HCT116 (cell line): ENCODE measurements at regions not wholly inside any gene's neighbourhood (a gene's known extent, or its start where the extent isn't known, plus 50 kb on each side); places are given as distances from the start of the nearest gene placed in this dataset.

Experiments
- ATAC-seq: fragments of 200-7000 bp; cut with Tn5 transposase; 2 replicates; pipeline ENCODE4 v1.9.1; 2020; ENCODE audit warnings: mild to moderate bottlenecking, moderate library complexity
- BruUV-seq: library from RNA; stranded (reverse); fragments of 400-500 nt; replicated peaks from 2 replicates; lab custom pipeline; 2021; lab: Mats Ljungman, UMichigan
- CTCF ChIA-PET: fragments of 300-600 bp; sonication (Branson Sonifier 250); formaldehyde crosslinking; loops from one replicate; lab custom pipeline; 2021; ENCODE audit warnings: antibody characterized with exemption; lab: Charles Lee
- POLR2A ChIA-PET: fragments of 300-600, 350-600 bp; sonication (Branson Sonifier 250); formaldehyde crosslinking; loops from one replicate; lab custom pipeline; 2021; ENCODE audit warnings: antibody characterized with exemption; lab: Charles Lee
- RAD21 ChIA-PET, 2 experiments: fragments of 300-600 bp; sonication (Branson Sonifier 250); formaldehyde crosslinking; loops; one replicate each; lab custom pipeline; 2023; ENCODE audit warnings: low total read pairs in 2 of 2; ENCODE audit not compliant: uncharacterized antibody in 2 of 2, unreplicated experiment in 2 of 2, low non-redundant PET in 1 of 2; lab: Charles Lee
- DNase-seq: peaks from one replicate; pipeline ENCODE4 v3.0.0-alpha.2; 2010; ENCODE audit warnings: low read depth, low spot score
- H2AFZ ChIP-seq: fragments of 200-600 bp; shearing (Covaris generic), sonication (generic); 2 replicates; pipeline ENCODE4 v1.6.1; 2017; ENCODE audit warnings: low read depth, mixed run types, mixed read lengths, antibody characterized with exemption, low read length; ENCODE audit not compliant: poor library complexity, severe bottlenecking
- H3K27ac ChIP-seq: 2 replicates; pipeline ENCODE4 v1.5.1; 2012; ENCODE audit warnings: low read depth, low read length
- H3K27me3 ChIP-seq: fragments of 200-600 bp; sonication (generic); 2 replicates; pipeline ENCODE4 v1.6.1; 2016; ENCODE audit warnings: mixed run types, low read length, mixed read lengths; ENCODE audit not compliant: insufficient read depth
- H3K36me3 ChIP-seq, 2 experiments: fragments of 200-500 bp in 1 of 2; fragments of 200-600 bp in 1 of 2; sonication (Bioruptor generic) in 1 of 2; sonication (generic) in 1 of 2; 2 replicates each; pipeline versions ENCODE4 v1.5.1 to v1.6.1; 2014 to 2016; ENCODE audit warnings: low read length in 2 of 2, inconsistent platforms in 1 of 2, mixed read lengths in 1 of 2, mixed run types in 1 of 2; ENCODE audit not compliant: insufficient read depth in 2 of 2, control insufficient read depth in 1 of 2
- H3K4me1 ChIP-seq, 2 experiments: fragments of 200-600 bp in 1 of 2; sonication (generic) in 1 of 2; 2 replicates each; pipeline versions ENCODE4 v1.5.1 to v1.6.1; 2012 to 2017; ENCODE audit warnings: low read length in 2 of 2, inconsistent platforms in 1 of 2, mild to moderate bottlenecking in 1 of 2, mixed read lengths in 1 of 2, mixed run types in 1 of 2, moderate library complexity in 1 of 2; ENCODE audit not compliant: insufficient read depth in 2 of 2, control insufficient read depth in 1 of 2
- H3K4me2 ChIP-seq: fragments of 200-600 bp; sonication (generic); 2 replicates; pipeline ENCODE4 v1.6.1; 2017; ENCODE audit warnings: mixed run types, low read length, mixed read lengths
- H3K4me3 ChIP-seq, 2 experiments: fragments of 200-600 bp in 1 of 2; sonication (generic) in 1 of 2; replicated peaks in 1 of 2; 2 replicates each; pipeline ENCODE4 v1.5.1; 2011 to 2016; ENCODE audit warnings: low read length in 2 of 2, control low read depth in 1 of 2, low read depth in 1 of 2, mild to moderate bottlenecking in 1 of 2, mixed read lengths in 1 of 2, mixed run types in 1 of 2
- H3K79me2 ChIP-seq: fragments of 200-600 bp; sonication (generic); 2 replicates; pipeline ENCODE4 v1.6.1; 2017; ENCODE audit warnings: mild to moderate bottlenecking, mixed run types, low read length, moderate library complexity, mixed read lengths; ENCODE audit not compliant: insufficient read depth
- H3K9ac ChIP-seq: fragments of 200-600 bp; sonication (generic); 2 replicates; pipeline ENCODE4 v1.6.1; 2016; ENCODE audit warnings: low read length, mixed read lengths
- H3K9me2 ChIP-seq: fragments of 200-600 bp; sonication (generic), shearing (Covaris generic); 2 replicates; pipeline ENCODE4 v1.6.1; 2017; ENCODE audit warnings: mixed run types, mild to moderate bottlenecking, moderate library complexity; ENCODE audit not compliant: insufficient read depth
- H3K9me3 ChIP-seq, 2 experiments: fragments of 200-500 bp in 1 of 2; fragments of 200-600 bp in 1 of 2; sonication (Bioruptor generic) in 1 of 2; sonication (generic) in 1 of 2; 2 replicates each; pipeline ENCODE4 v1.6.1; 2014 to 2017; ENCODE audit warnings: low read length in 2 of 2, mixed read lengths in 2 of 2, inconsistent platforms in 1 of 2, low read depth in 1 of 2, mild to moderate bottlenecking in 1 of 2, mixed run types in 1 of 2, moderate library complexity in 1 of 2; ENCODE audit not compliant: control insufficient read depth in 1 of 2, insufficient read depth in 1 of 2
- H4K20me1 ChIP-seq: fragments of 200-600 bp; sonication (generic), shearing (Covaris generic); 2 replicates; pipeline ENCODE4 v1.6.1; 2017; ENCODE audit warnings: mixed run types, mild to moderate bottlenecking, moderate library complexity; ENCODE audit not compliant: insufficient read depth
- CEBPB ChIP-seq: IDR thresholded peaks from 2 replicates; pipeline ENCODE4 v1.6.1; 2012; ENCODE audit warnings: low read depth
- EZH2phosphoT487 ChIP-seq: fragments of 200-600 bp; IDR thresholded peaks from 2 replicates; pipeline ENCODE4 v1.6.1; 2018; ENCODE audit warnings: antibody characterized with exemption, borderline replicate concordance
- SP1 ChIP-seq: IDR thresholded peaks from 2 replicates; pipeline ENCODE4 v1.6.1; 2012; ENCODE audit warnings: low read depth
- YY1 ChIP-seq: IDR thresholded peaks from 2 replicates; pipeline ENCODE4 v1.6.1; 2011; ENCODE audit warnings: low read length, low read depth, moderate library complexity, mild to moderate bottlenecking; ENCODE audit not compliant: insufficient replicate concordance; ENCODE audit errors: extremely low read depth
- ZNF274 ChIP-seq: fragments of 200-500 bp; sonication (Bioruptor generic); IDR thresholded peaks from 2 replicates; pipeline ENCODE4 v1.6.1; 2014; ENCODE audit warnings: mild to moderate bottlenecking, low read depth, low read length, inconsistent platforms
- intact Hi-C: fragments of 100-400 bp; cut with micrococcal nuclease; formaldehyde crosslinking; loops from 2 replicates; pipeline ENCODE4 v1.10.0; 2022
- TF ChIP-seq, protein P1 (sequence below), 3 experiments: fragments of 200-600 bp in 1 of 3; sonication (generic) in 1 of 3; IDR thresholded peaks in 2 of 3; conservative IDR thresholded peaks in 1 of 3; 2 replicates each; pipeline ENCODE4 v1.5.1; 2012 to 2017; ENCODE audit warnings: low read depth in 2 of 3, low read length in 2 of 3, antibody characterized with exemption in 1 of 3, borderline replicate concordance in 1 of 3, control low read depth in 1 of 3, mild to moderate bottlenecking in 1 of 3, mixed read lengths in 1 of 3, mixed run types in 1 of 3, moderate library complexity in 1 of 3; ENCODE audit not compliant: insufficient read depth in 1 of 3
- TF ChIP-seq, protein P2 (sequence below): IDR thresholded peaks from 2 replicates; pipeline ENCODE4 v1.6.1; 2011; ENCODE audit warnings: mild to moderate bottlenecking, low read length, moderate library complexity; ENCODE audit not compliant: insufficient replicate concordance; ENCODE audit errors: extremely low read depth

DNA sequence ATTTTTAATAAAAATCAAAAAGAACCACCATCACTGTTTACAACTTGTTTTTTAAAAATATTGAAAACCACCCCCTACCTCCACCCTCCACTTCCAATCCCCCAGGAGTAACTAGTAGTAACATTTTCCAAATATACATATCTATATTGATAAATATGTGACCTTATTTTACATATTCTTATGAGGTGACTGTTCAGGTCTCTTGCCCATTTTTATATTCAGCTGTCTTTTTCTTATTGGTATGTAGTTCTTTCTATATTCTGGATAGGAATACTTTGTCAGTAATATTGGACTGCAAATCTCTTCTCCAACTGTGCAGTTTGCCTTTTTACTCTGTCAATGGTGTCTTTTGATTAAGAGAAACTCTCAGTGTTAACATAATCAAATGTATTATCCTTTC lies 59.0 kb upstream of the EIF5 start:
- CTCF ChIA-PET, result no interaction called here
- Histone ChIP-seq H3K4me1 (no peaks in the 10 kb centered on the region), H3K79me2 (no peaks in the 10 kb centered on the region), H4K20me1 (no peaks in the 10 kb centered on the region), H3K9ac (no peak overlapping the region), H3K36me3 (no peaks in the 10 kb centered on the region), H3K4me3 (no peak overlapping the region), H3K9me2 (no peaks in the 10 kb centered on the region), H3K4me2 (no peak overlapping the region), H3K27ac (no peak overlapping the region), H2AFZ (no peak overlapping the region), H3K27me3 (no peaks in the 10 kb centered on the region), H3K9me3 (no peaks in the 10 kb centered on the region)
- TF ChIP-seq, protein P1, sequence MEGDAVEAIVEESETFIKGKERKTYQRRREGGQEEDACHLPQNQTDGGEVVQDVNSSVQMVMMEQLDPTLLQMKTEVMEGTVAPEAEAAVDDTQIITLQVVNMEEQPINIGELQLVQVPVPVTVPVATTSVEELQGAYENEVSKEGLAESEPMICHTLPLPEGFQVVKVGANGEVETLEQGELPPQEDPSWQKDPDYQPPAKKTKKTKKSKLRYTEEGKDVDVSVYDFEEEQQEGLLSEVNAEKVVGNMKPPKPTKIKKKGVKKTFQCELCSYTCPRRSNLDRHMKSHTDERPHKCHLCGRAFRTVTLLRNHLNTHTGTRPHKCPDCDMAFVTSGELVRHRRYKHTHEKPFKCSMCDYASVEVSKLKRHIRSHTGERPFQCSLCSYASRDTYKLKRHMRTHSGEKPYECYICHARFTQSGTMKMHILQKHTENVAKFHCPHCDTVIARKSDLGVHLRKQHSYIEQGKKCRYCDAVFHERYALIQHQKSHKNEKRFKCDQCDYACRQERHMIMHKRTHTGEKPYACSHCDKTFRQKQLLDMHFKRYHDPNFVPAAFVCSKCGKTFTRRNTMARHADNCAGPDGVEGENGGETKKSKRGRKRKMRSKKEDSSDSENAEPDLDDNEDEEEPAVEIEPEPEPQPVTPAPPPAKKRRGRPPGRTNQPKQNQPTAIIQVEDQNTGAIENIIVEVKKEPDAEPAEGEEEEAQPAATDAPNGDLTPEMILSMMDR (IDR thresholded peaks at IDR 0.05 in 2 of 3, conservative IDR thresholded peaks at IDR 0.05 in 1 of 3; ENCODE audit: borderline replicate concordance in 1 of 3, insufficient read depth in 1 of 3, low read depth in 2 of 3, low read length in 2 of 3), result no peak
- no peak for TF ChIP-seq YY1
- no peak for TF ChIP-seq SP1
- TF ChIP-seq ZNF274, result no peak
- TF ChIP-seq, protein P2, sequence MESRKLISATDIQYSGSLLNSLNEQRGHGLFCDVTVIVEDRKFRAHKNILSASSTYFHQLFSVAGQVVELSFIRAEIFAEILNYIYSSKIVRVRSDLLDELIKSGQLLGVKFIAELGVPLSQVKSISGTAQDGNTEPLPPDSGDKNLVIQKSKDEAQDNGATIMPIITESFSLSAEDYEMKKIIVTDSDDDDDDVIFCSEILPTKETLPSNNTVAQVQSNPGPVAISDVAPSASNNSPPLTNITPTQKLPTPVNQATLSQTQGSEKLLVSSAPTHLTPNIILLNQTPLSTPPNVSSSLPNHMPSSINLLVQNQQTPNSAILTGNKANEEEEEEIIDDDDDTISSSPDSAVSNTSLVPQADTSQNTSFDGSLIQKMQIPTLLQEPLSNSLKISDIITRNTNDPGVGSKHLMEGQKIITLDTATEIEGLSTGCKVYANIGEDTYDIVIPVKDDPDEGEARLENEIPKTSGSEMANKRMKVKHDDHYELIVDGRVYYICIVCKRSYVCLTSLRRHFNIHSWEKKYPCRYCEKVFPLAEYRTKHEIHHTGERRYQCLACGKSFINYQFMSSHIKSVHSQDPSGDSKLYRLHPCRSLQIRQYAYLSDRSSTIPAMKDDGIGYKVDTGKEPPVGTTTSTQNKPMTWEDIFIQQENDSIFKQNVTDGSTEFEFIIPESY, result no peak
- no peak for TF ChIP-seq EZH2phosphoT487
- TF ChIP-seq CEBPB, result no peak
- POLR2A ChIA-PET, result no interaction called here
- intact Hi-C loops, result no loop called here
- ATAC-seq, result no peak
- no peak for DNase-seq
- BruUV-seq, result no TSS peak
- RAD21 ChIA-PET, result no interaction called here
